SIG-M5 treated with dmso at 0.1 percent for 504 hours (cell line): ENCODE measurements at regions not wholly inside any gene's neighbourhood (a gene's known extent, or its start where the extent isn't known, plus 50 kb on each side); places are given as distances from the start of the nearest gene placed in this dataset.

Experiments
- DNase-seq: peaks from one replicate; lab custom pipeline; 2025; ENCODE audit not compliant: unreplicated experiment; lab: John Stamatoyannopoulos, UW

DNA sequence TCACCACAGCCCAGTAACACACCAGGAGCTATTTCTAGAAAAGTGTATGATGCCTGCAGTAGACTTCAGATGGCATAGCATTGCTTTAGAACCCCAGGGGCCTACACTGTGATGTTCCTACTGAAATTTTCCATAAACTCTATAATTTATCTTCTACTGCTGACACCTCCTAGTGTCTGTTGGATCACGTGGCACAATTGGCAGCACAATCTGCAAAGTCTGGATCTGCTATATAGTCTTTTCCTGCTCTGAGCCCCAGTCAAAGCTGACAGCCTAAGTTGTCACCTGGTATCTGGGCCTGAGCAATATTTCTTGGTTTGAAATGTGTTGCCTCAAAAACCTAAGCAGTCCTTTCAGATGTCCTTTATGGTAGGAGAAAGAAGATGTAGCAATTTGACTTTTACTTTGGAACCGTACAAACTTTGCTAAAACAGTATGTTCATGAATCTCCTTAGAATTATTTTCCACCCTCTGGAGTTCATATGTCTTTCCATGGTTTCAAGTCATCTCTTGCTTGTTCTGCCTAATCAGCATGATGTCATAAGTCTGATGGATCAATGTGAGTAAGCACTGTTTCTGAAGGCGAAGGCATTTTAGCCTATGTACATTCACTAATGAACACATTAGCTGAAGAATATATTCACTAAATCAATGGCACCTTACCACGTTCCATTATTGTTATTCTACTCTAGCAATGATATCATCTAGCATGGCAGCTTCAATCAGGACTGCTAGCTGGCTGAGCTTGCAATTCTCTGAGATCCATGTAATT, 536.5 kb upstream of the NBEA start:
- no peak for DNase-seq

GRCh38 chr13:34408640-34409039, 533.4 kb upstream of the NBEA start:
- no peak for DNase-seq

- DNase-seq = no peak
These were observed 532.4 kb upstream of the NBEA start for GRCh38 chr13:34409496-34410182.

- DNase-seq = no peak
These were observed 531.4 kb upstream of the NBEA start for GRCh38 chr13:34410678-34411077.

DNA sequence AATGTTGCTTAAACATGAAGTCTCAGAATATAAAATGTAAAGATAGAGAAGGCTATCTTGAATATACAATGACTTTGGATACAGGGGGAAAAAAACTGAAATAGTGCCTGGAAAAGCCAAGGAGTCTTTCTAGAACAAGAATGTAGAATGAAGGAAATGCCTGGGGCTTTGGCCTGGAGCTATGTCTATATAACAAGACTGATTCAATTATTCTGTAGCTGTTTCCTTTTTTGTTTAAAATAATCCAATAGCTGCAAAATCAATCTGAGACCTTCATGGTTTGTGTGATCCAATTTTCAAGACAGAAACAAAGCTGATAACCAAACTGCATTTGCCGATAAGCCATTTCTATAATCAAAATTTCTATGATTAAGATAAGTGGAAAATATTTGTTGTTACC, 530.9 kb upstream of the NBEA start:
- DNase-seq = no peak

DNA sequence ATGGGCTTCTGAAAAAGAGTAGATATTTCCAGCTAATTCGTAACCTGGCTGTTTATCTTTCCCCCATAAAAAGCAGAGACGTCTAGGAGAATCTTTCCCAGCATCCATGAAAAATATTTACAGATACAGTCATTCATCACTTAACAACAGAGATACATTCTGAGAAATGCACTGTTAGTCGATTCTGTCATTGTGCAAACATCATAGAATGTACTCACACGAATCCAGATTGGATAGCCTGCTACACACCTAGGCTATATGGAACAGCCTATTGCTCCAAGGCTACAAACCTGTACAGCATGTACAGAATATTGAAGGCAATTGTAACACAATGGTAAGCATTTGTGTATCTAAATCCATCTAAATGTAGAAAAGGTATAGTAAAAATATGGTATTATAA, 530.2 kb upstream of the NBEA start:
- no peak for DNase-seq

GRCh38 chr13:34412295-34412694, 529.8 kb upstream of the NBEA start:
- DNase-seq = no peak

- DNase-seq = peak; percentile 5
These were observed 529.2 kb upstream of the NBEA start for GRCh38 chr13:34412817-34413375.

DNA sequence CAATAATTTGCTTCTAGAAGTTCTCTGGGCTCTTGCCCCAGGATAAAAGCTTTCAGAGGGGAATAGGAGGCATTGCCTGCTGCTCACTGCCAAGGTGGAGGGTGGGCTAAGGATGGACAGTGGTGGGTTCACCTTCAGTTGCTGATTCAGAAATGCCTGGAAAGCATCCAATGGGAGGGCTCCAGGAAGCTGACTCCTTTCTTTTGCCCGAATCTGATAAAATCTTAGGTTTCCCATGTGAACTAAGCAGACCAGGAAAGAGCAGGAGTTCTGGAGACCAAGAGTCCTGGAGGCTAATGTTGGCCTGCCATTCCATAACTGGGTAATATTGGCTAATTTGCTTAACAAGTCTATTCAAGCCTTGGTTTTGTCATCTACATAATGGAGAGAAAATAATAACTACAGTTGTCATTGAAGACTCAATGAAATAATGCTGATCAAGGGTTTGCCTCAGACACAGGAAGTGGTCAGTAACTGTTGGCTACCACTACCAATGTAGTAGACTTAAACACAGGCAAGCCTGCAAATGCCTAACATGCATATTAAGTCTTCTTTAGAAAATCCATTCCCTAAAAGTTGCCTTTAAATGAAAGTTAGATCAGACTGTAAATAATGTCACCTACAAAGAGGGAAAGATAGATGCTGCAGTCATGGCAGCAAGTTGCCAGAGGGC, 528.4 kb upstream of the NBEA start:
- no peak for DNase-seq

- no peak for DNase-seq
These were observed 527.5 kb upstream of the NBEA start for GRCh38 chr13:34414616-34415015.

DNA sequence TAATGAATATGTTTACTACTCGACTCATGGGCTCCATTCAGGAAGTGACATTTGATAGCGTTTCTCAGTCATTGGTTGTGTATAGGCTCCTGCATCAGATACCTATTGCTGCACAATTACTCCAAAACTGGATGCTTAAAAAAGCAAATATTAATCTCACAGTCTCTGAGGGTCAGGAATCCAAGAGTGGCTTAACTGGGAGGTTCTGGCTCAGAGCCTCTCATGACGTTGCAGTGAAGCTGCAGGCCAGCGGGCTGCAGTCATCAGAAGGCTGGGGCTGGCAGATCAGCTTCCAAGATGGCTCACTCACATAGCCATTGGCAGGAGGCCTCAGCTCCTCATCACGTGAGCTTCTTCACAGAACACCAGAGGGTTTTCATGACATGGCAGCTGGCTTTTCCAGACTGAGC, 525.1 kb upstream of the NBEA start:
- DNase-seq = no peak

DNA sequence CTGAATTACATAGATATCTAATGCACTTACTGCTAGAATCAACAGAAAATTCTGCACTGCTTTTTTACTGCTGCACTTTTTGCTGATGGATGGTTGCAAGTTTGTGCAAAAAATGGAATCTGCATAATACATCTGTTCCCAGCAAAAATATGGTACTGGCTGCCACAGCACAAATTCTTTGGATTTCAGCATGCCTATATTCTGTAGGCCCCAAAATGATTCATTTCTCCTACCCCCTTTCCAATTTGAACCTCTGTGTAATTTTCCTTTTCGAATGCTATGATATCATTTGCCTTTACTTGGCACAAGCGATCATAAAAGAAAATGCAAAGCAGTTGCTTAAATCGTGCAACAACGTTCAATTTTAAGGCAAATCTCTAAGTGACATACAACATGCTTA, 524.2 kb upstream of the NBEA start:
- no peak for DNase-seq

DNA sequence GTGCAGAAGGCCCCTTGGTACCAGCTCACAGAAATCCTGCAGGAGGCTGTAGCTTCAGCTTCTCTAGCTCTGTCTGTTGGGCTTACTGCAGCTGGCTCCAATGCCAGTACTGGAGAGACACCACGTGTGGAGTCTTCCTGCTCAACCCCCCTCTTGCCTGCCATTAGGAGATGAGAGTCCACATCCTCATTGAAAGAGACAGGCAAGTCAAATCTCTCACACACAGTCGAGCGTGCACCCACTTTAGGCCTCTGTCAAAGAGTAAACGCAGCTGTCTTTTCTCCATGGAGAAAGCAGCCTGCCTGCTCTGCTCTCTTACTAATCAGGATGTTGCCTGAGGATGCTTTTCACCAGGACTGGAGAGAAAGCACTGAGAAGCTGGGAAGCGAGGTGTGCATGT, 523.0 kb upstream of the NBEA start:
- DNase-seq = no peak

- DNase-seq = no peak
These were observed 522.3 kb upstream of the NBEA start for GRCh38 chr13:34419755-34420154.

- DNase-seq = no peak
These were observed 521.2 kb upstream of the NBEA start for GRCh38 chr13:34420702-34421346.

- no peak for DNase-seq
These were observed 520.7 kb upstream of the NBEA start for GRCh38 chr13:34421347-34421719.

DNA sequence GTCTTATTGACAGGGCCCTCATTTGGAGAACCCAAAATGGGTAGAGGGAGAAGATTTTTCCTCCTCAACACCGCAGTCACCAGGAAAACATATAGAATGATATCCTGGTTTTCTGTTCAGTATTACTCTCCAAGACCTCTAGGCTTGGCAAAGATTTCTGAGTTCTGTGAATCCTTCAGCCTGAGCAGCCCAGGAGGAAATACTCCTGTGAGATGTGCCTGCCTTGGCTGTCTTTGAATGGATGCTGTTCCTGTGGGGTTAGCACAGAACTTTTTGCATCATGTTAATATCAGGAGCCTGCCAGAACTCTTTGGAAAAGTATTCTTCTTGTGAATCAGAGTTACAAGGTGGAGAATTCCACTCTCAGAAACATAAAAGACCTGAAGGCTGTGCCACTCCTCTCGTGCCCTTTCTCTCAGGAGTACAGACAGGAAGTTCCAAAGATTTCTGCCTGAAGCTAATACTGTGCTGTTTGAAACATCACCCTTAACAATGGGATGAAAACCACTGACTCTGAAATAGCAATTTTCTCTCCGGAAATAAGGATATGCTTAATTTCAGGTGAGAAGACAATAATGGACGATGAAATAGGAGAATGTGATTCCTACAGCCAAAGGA, 520.1 kb upstream of the NBEA start:
- DNase-seq = no peak

DNA sequence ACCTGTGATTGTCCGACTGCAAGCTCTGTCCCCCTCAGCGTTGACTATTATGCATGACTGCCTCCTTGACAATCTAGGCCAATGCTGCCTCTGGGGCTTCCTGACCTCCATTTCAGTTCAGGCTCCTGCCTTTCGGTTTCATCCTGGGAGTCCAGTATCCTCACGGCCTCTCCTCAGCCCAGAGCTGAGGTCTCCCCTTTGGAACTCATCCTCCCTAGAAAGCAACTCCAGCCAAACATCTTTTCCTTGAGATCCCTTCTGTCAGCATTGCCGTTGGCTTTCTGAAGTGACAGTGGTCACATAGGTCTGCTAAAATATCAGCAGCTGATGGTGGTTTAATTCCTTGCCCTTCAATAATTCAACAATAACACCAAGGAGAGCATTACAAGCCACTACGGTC, 519.1 kb upstream of the NBEA start:
- no peak for DNase-seq

DNA sequence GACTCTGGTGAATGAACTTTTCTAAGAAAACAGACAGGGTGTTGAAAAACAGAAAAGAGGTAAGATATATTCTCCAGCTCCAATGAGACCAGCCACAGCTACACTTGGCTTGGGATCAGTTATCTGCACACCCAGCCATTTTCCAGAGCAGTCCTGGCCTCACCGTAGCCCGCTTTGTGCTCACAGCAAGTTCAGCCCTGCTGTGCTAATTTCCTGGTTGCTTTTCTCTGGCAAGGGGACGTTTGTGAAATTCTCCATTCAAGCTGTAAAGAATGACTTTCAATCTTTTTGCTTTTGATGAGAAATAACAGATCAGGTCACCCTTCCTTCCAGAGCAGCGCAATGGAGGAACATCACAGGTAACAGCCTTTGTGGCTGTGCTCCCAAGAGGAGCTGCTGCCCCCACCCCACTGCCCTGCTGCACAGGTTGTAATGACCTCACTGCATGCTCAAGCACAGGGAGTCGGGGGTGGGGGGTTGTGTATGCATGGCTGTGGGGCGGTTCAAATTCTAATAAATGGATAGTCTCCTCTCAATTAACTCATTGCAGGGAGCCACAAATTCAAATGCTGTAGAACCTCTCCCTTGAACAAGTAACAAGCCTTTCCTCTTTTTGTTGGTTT, 516.6 kb upstream of the NBEA start:
- DNase-seq = no peak

DNA sequence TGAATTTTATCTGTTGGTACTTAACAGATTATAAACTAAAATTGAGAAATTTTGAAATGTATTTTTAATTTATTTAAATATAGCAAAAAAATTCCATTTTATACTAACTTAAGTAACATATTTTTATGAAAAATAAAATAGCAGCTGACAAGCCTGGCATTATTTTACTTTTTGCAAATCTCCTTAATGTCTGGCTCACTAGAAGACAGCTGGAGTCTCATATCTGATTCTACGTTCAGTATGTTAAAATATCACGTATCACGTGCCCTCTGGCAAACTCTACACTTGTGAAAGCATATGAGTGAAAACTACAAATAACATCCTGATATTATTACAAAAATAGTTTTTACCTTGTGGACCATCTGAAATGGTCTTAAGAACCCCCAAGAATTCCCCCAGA, 513.2 kb upstream of the NBEA start:
- no peak for DNase-seq

- DNase-seq = no peak
These were observed 511.8 kb upstream of the NBEA start for GRCh38 chr13:34430294-34430693.
